Activated CD8-positive, alpha-beta T cell treated with anti-CD3 and anti-CD28 coated beads for 36 hours (primary cell): ENCODE measurements at regions not wholly inside any gene's neighbourhood (a gene's known extent, or its start where the extent isn't known, plus 50 kb on each side); places are given as distances from the start of the nearest gene placed in this dataset.

Experiments used
- ATAC-seq: fragments of 200-7000 bp; cut with Tn5 transposase; one replicate; pipeline ENCODE4 v1.10.0; 2021; ENCODE audit warnings: mild to moderate bottlenecking, moderate library complexity
- CTCF ChIA-PET: fragments of 350-600 bp; sonication (Branson Sonifier 250); formaldehyde crosslinking; loops from one replicate; lab custom pipeline; 2021; ENCODE audit warnings: antibody characterized with exemption; lab: Charles Lee
- POLR2A ChIA-PET: fragments of 350-600 bp; sonication (Branson Sonifier 250); formaldehyde crosslinking; loops from one replicate; lab custom pipeline; 2021; ENCODE audit warnings: antibody characterized with exemption; lab: Charles Lee
- DNase-seq: peaks from one replicate; pipeline ENCODE4 v3.0.0-alpha.2; 2020
- H3K27ac Mint-ChIP-seq: one replicate; pipeline ENCODE4 v1.8.0; 2021; ENCODE audit warnings: mild to moderate bottlenecking, mixed read lengths
- H3K27me3 Mint-ChIP-seq: one replicate; pipeline ENCODE4 v1.8.0; 2021; ENCODE audit warnings: mixed read lengths
- H3K36me3 Mint-ChIP-seq: one replicate; pipeline ENCODE4 v1.8.0; 2021; ENCODE audit warnings: low read depth, mixed read lengths
- H3K4me1 Mint-ChIP-seq: one replicate; pipeline ENCODE4 v1.8.0; 2021; ENCODE audit warnings: low read depth, mixed read lengths
- H3K4me3 Mint-ChIP-seq: one replicate; pipeline ENCODE4 v1.8.0; 2021; ENCODE audit warnings: mild to moderate bottlenecking, moderate library complexity, mixed read lengths
- H3K9me3 Mint-ChIP-seq: one replicate; pipeline ENCODE4 v1.8.0; 2021; ENCODE audit warnings: mixed read lengths
- CTCF ChIP-seq: fragments of 200-600 bp; IDR thresholded peaks from one replicate; pipeline ENCODE4 v1.8.0; 2022; ENCODE audit warnings: antibody characterized with exemption, mild to moderate bottlenecking
- intact Hi-C: fragments of 100-400 bp; cut with micrococcal nuclease; formaldehyde crosslinking; loops from one replicate; pipeline ENCODE4 v1.10.0; 2022

GRCh38 chr3:164453714-164454113 is 624.6 kb downstream of the SI start:
- Mint-ChIP-seq H3K36me3 (no peaks in the 10 kb centered on the region), H3K27ac (no peak overlapping the region), H3K4me3 (no peak overlapping the region), H3K9me3 (peaks cover under 1% of the 10 kb centered on the region), H3K4me1 (no peaks in the 10 kb centered on the region), H3K27me3 (no peaks in the 10 kb centered on the region)
- TF ChIP-seq CTCF, result no peak
- DNase-seq, result no peak
- ATAC-seq, result no peak
- intact Hi-C loops, result no loop called here
- POLR2A ChIA-PET, result no interaction called here
- CTCF ChIA-PET, result no interaction called here

GRCh38 chr3:164452707-164453106 is 625.6 kb downstream of the SI start:
- ChIA-PET POLR2A (no interaction called here), CTCF (no interaction called here)
- no peaks in the 10 kb centered on the region for H3K36me3 Mint-ChIP-seq
- no peak overlapping the region for H3K27ac Mint-ChIP-seq
- peaks cover 4% of the 10 kb centered on the region for H3K9me3 Mint-ChIP-seq
- intact Hi-C loops, result no loop called here
- no peaks in the 10 kb centered on the region for H3K4me1 Mint-ChIP-seq
- no peak overlapping the region for H3K4me3 Mint-ChIP-seq
- DNase-seq (no peak), ATAC-seq (no peak)
- TF ChIP-seq CTCF, result no peak
- H3K27me3 Mint-ChIP-seq, result no peaks in the 10 kb centered on the region

GRCh38 chr3:164451072-164451910 is 627.0 kb downstream of the SI start:
- ATAC-seq (no peak), DNase-seq (no peak)
- Mint-ChIP-seq H3K4me3 (no peak overlapping the region), H3K27me3 (no peaks in the 10 kb centered on the region), H3K4me1 (no peaks in the 10 kb centered on the region), H3K36me3 (no peaks in the 10 kb centered on the region), H3K27ac (no peak overlapping the region), H3K9me3 (peaks cover 6% of the 10 kb centered on the region)
- no peak for TF ChIP-seq CTCF
- intact Hi-C loops, result no loop called here
- ChIA-PET CTCF (no interaction called here), POLR2A (no interaction called here)

GRCh38 chr3:164450276-164450905 is 627.9 kb downstream of the SI start:
- intact Hi-C loops, result no loop called here
- TF ChIP-seq CTCF, result no peak
- ChIA-PET POLR2A (no interaction called here), CTCF (no interaction called here)
- Mint-ChIP-seq H3K4me1 (no peaks in the 10 kb centered on the region), H3K27ac (no peak overlapping the region), H3K4me3 (no peak overlapping the region), H3K9me3 (peaks cover 6% of the 10 kb centered on the region), H3K27me3 (no peaks in the 10 kb centered on the region), H3K36me3 (no peaks in the 10 kb centered on the region)
- no peak for ATAC-seq
- no peak for DNase-seq

- no peak overlapping the region for H3K27ac Mint-ChIP-seq
- H3K4me3 Mint-ChIP-seq, result no peak overlapping the region
- intact Hi-C loops, result no loop called here
- TF ChIP-seq CTCF, result no peak
- ATAC-seq (no peak), DNase-seq (no peak)
- ChIA-PET POLR2A (no interaction called here), CTCF (no interaction called here)
- H3K4me1 Mint-ChIP-seq, result no peaks in the 10 kb centered on the region
- H3K36me3 Mint-ChIP-seq, result no peaks in the 10 kb centered on the region
- H3K27me3 Mint-ChIP-seq, result no peaks in the 10 kb centered on the region
- peaks cover 8% of the 10 kb centered on the region for H3K9me3 Mint-ChIP-seq
Measured at GRCh38 chr3:164419220-164419619, 659.1 kb downstream of the SI start.
